Right lobe of liver (tissue), 6 donors: ENCODE measurements at regions not wholly inside any gene's neighbourhood (a gene's known extent, or its start where the extent isn't known, plus 50 kb on each side); places are given as distances from the start of the nearest gene placed in this dataset.

Experiments used
- ATAC-seq, 4 donors: fragments of 200-7000 bp; cut with Tn5 transposase; one replicate each; pipeline ENCODE4 v1.9.1; 2020; ENCODE audit warnings: mild to moderate bottlenecking in 4 of 4, moderate library complexity in 4 of 4
- DNase-seq, 3 donors: peaks; one replicate each; pipeline ENCODE4 v3.0.0-alpha.2; 2020
- H3K27ac ChIP-seq, 3 donors: fragments of 200-600 bp; one replicate each; pipeline ENCODE4 v1.8.0; 2022
- H3K27me3 ChIP-seq, 2 donors: fragments of 200-600 bp; one replicate each; pipeline ENCODE4 v1.8.0; 2022
- H3K36me3 ChIP-seq, 4 donors: fragments of 200-600 bp; sonication (generic) in 1 of 4; one replicate each; pipeline versions ENCODE4 v1.5.1 to v1.8.0; 2017 to 2022; ENCODE audit warnings: control low read depth in 1 of 4
- H3K4me1 ChIP-seq, 4 donors: fragments of 200-600 bp; sonication (generic) in 1 of 4; one replicate each; pipeline versions ENCODE4 v1.5.1 to v1.8.0; 2017 to 2022; ENCODE audit warnings: control low read depth in 1 of 4
- H3K4me3 ChIP-seq, 3 donors: fragments of 200-600 bp; one replicate each; pipeline ENCODE4 v1.8.0; 2022
- H3K9me3 ChIP-seq, 4 donors: fragments of 200-600 bp; sonication (generic) in 1 of 4; one replicate each; pipeline versions ENCODE4 v1.5.1 to v1.8.0; 2017 to 2022; ENCODE audit warnings: control low read depth in 1 of 4
- CTCF ChIP-seq, 4 donors: fragments of 200-600 bp in 3 of 4; fragments of 450-650 bp in 1 of 4; IDR thresholded peaks; one replicate each; pipeline versions ENCODE4 v1.5.1 to v1.8.0; 2016 to 2022; ENCODE audit warnings: antibody characterized with exemption in 4 of 4, mild to moderate bottlenecking in 2 of 4
- POLR2A ChIP-seq: fragments of 450-650 bp; IDR thresholded peaks from one replicate; pipeline ENCODE4 v1.6.1; 2017; ENCODE audit warnings: antibody characterized with exemption, mild to moderate bottlenecking
- WGBS: methylation state at CpG from one replicate; pipeline ENCODE4 v1.1.6; 2018; ENCODE audit warnings: low coverage, low lambda C conversion rate; ENCODE audit not compliant: insufficient coverage; ENCODE audit errors: missing lambda C conversion rate; 5-methylcytosine and 5-hydroxymethylcytosine counted together
- intact Hi-C, 2 donors: fragments of 100-400 bp; cut with DNase I; formaldehyde crosslinking; loops; one replicate each; pipeline versions ENCODE4 v1.11.2 to v1.14.1; 2022
- donor health status: DM: no; HTN: yes; CAD: no.
- donor health status: DM: no; HTN: no; CAD: no.
- donor health status: DM: no; HTN: no; CAD: no.
- donor health status: DM: no; HTN: yes; CAD: no.
- donor health status: DM: no; HTN: yes; CAD: no.

- Histone ChIP-seq H3K27ac (no peak overlapping the region), H3K36me3 (no peaks in the 10 kb centered on the region), H3K9me3 (no peaks in the 10 kb centered on the region), H3K4me3 (no peak overlapping the region), H3K27me3 (no peaks in the 10 kb centered on the region), H3K4me1 (no peaks in the 10 kb centered on the region)
- WGBS: 75% methylated on average over 4 of the region's 4 CpGs
- intact Hi-C loops: no loop called here
- DNase-seq (no peak), ATAC-seq (no peak)
- TF ChIP-seq CTCF (IDR thresholded peaks at IDR 0.05): no peak
- TF ChIP-seq POLR2A: no peak
Observed at GRCh38 chr9:8229226-8229625, 429.6 kb upstream of the DMAC1 start.

GRCh38 chr9:8224381-8224801, 424.8 kb upstream of the DMAC1 start:
- DNase-seq (no peak), ATAC-seq (no peak)
- H3K27ac ChIP-seq: no peak overlapping the region
- no peaks in the 10 kb centered on the region for H3K9me3 ChIP-seq
- TF ChIP-seq POLR2A: no peak
- TF ChIP-seq CTCF (IDR thresholded peaks at IDR 0.05): no peak
- no peaks in the 10 kb centered on the region for H3K4me1 ChIP-seq
- WGBS: 48% methylated on average over 4 of the region's 4 CpGs
- intact Hi-C loops: no loop called here
- no peak overlapping the region for H3K4me3 ChIP-seq
- no peaks in the 10 kb centered on the region for H3K36me3 ChIP-seq
- H3K27me3 ChIP-seq: no peaks in the 10 kb centered on the region

- no peak for DNase-seq
- intact Hi-C loops: no loop called here
Observed at GRCh38 chr9:8223861-8224260, 424.3 kb upstream of the DMAC1 start.

GRCh38 chr9:8221462-8221861, 421.9 kb upstream of the DMAC1 start:
- no peaks in the 10 kb centered on the region for H3K36me3 ChIP-seq
- WGBS: 41% methylated on average over 4 of the region's 4 CpGs
- H3K27ac ChIP-seq: no peak overlapping the region
- ATAC-seq (no peak), DNase-seq (no peak)
- intact Hi-C loops: no loop called here
- no peaks in the 10 kb centered on the region for H3K9me3 ChIP-seq
- TF ChIP-seq CTCF (IDR thresholded peaks at IDR 0.05) (no peak), POLR2A (no peak)
- H3K27me3 ChIP-seq: no peaks in the 10 kb centered on the region
- no peaks in the 10 kb centered on the region for H3K4me1 ChIP-seq
- H3K4me3 ChIP-seq: no peak overlapping the region

More at GRCh38 chr9:8223861-8224260, 424.3 kb upstream of the DMAC1 start:
- H3K36me3 ChIP-seq: no peaks in the 10 kb centered on the region
- TF ChIP-seq POLR2A (no peak), CTCF (IDR thresholded peaks at IDR 0.05) (no peak)
- no peak overlapping the region for H3K4me3 ChIP-seq
- no peaks in the 10 kb centered on the region for H3K4me1 ChIP-seq
- 67% methylated on average over 1 of the region's 1 CpG for WGBS
- no peak overlapping the region for H3K27ac ChIP-seq
- H3K9me3 ChIP-seq: no peaks in the 10 kb centered on the region
- H3K27me3 ChIP-seq: no peaks in the 10 kb centered on the region
- ATAC-seq: no peak

- no peak for ATAC-seq
- no peak overlapping the region for H3K27ac ChIP-seq
- H3K4me3 ChIP-seq: no peak overlapping the region
- intact Hi-C loops: no loop called here
- no peaks in the 10 kb centered on the region for H3K4me1 ChIP-seq
- no peaks in the 10 kb centered on the region for H3K27me3 ChIP-seq
- 66% methylated on average over 2 of the region's 2 CpGs for WGBS
- no peaks in the 10 kb centered on the region for H3K9me3 ChIP-seq
- H3K36me3 ChIP-seq: no peaks in the 10 kb centered on the region
- no peak for TF ChIP-seq POLR2A
- TF ChIP-seq CTCF (IDR thresholded peaks at IDR 0.05): no peak
- no peak for DNase-seq
Observed at GRCh38 chr9:8208465-8208864, 408.9 kb upstream of the DMAC1 start.
